Caco-2 (cell line): ENCODE measurements at regions not wholly inside any gene's neighbourhood (a gene's known extent, or its start where the extent isn't known, plus 50 kb on each side); places are given as distances from the start of the nearest gene placed in this dataset.

Experiments used
- BruUV-seq: library from RNA; stranded (reverse); fragments of 400-500 nt; replicated peaks from 2 replicates; lab custom pipeline; 2021; lab: Mats Ljungman, UMichigan
- CTCF ChIA-PET: fragments of 300-600 bp; sonication (Branson Sonifier 250); formaldehyde crosslinking; loops from one replicate; lab custom pipeline; 2022; ENCODE audit warnings: antibody characterized with exemption; lab: Charles Lee
- POLR2A ChIA-PET: fragments of 300-600 bp; sonication (Branson Sonifier 250); formaldehyde crosslinking; loops from one replicate; lab custom pipeline; 2022; ENCODE audit warnings: antibody characterized with exemption; lab: Charles Lee
- DNase-seq, 2 experiments: peaks; one replicate each; pipeline versions ENCODE4 v3.0.0 to v3.0.0-alpha.2; 2020 to 2022
- H3K27me3 ChIP-seq: replicated peaks from 2 replicates; pipeline ENCODE4 v1.6.0; 2011; ENCODE audit warnings: low read length; ENCODE audit not compliant: control insufficient read depth, insufficient read depth
- H3K36me3 ChIP-seq: 2 replicates; pipeline ENCODE4 v1.5.1; 2011; ENCODE audit warnings: low read length; ENCODE audit not compliant: control insufficient read depth, insufficient read depth
- H3K4me1 ChIP-seq: fragments of 250-450 bp; sonication (Bioruptor Pico); 2 replicates; pipeline ENCODE4 v1.5.1; 2020; ENCODE audit warnings: mild to moderate bottlenecking
- H3K4me3 ChIP-seq: 2 replicates; pipeline ENCODE4 v1.5.1; 2011; ENCODE audit warnings: low read depth, mild to moderate bottlenecking, control low read depth, low read length
- H3K9me3 ChIP-seq: fragments of 250-450 bp; sonication (Bioruptor Pico); 2 replicates; pipeline ENCODE4 v1.5.1; 2020; ENCODE audit warnings: mild to moderate bottlenecking, moderate library complexity
- H3K27ac Mint-ChIP-seq: one replicate; pipeline ENCODE4 v1.8.0; 2022; ENCODE audit warnings: mixed read lengths; ENCODE audit not compliant: unreplicated experiment
- H3K27me3 Mint-ChIP-seq: one replicate; pipeline ENCODE4 v1.8.0; 2022; ENCODE audit warnings: mixed read lengths; ENCODE audit not compliant: insufficient read depth, unreplicated experiment
- H3K36me3 Mint-ChIP-seq: one replicate; pipeline ENCODE4 v1.8.0; 2022; ENCODE audit warnings: mild to moderate bottlenecking, mixed read lengths; ENCODE audit not compliant: insufficient read depth, unreplicated experiment
- H3K4me1 Mint-ChIP-seq: one replicate; pipeline ENCODE4 v1.8.0; 2022; ENCODE audit warnings: low read depth, mixed read lengths; ENCODE audit not compliant: unreplicated experiment
- H3K4me3 Mint-ChIP-seq: one replicate; pipeline ENCODE4 v1.8.0; 2022; ENCODE audit warnings: mild to moderate bottlenecking, moderate library complexity, mixed read lengths; ENCODE audit not compliant: unreplicated experiment
- H3K9me3 Mint-ChIP-seq: one replicate; pipeline ENCODE4 v1.8.0; 2022; ENCODE audit warnings: mixed read lengths; ENCODE audit not compliant: unreplicated experiment
- intact Hi-C: fragments of 100-400 bp; cut with micrococcal nuclease; formaldehyde crosslinking; loops from one replicate; pipeline ENCODE4 v1.10.0; 2022; ENCODE audit not compliant: unreplicated experiment
- TF ChIP-seq, protein P1 (sequence below), 2 experiments: fragments of 200-600 bp in 1 of 2; IDR thresholded peaks; 1 replicate in 1 of 2; 2 replicates in 1 of 2; pipeline versions ENCODE4 v1.5.1 to v1.8.0; 2011 to 2022; ENCODE audit warnings: antibody characterized with exemption in 1 of 2, control low read depth in 1 of 2, inconsistent platforms in 1 of 2, low read depth in 1 of 2, low read length in 1 of 2, mild to moderate bottlenecking in 1 of 2, moderate library complexity in 1 of 2; ENCODE audit not compliant: insufficient read depth in 1 of 2, severe bottlenecking in 1 of 2, unreplicated experiment in 1 of 2

GRCh38 chr6:54665278-54665677, 181.3 kb upstream of the FAM83B start:
- no peak overlapping the region for H3K27ac Mint-ChIP-seq
- H3K4me1 ChIP-seq: no peaks in the 10 kb centered on the region
- peaks cover 9% of the 10 kb centered on the region; the same call in 1 of the 2 replicates for H3K9me3 ChIP-seq
- ChIA-PET POLR2A (no interaction called here), CTCF (no interaction called here)
- H3K27me3 Mint-ChIP-seq: no peaks in the 10 kb centered on the region
- intact Hi-C loops: no loop called here
- H3K36me3 ChIP-seq: no peaks in the 10 kb centered on the region
- no TSS peak for BruUV-seq
- H3K4me3 ChIP-seq: no peak overlapping the region
- peaks cover 7% of the 10 kb centered on the region for H3K9me3 Mint-ChIP-seq
- no peaks in the 10 kb centered on the region for H3K27me3 ChIP-seq
- TF ChIP-seq, protein P1, sequence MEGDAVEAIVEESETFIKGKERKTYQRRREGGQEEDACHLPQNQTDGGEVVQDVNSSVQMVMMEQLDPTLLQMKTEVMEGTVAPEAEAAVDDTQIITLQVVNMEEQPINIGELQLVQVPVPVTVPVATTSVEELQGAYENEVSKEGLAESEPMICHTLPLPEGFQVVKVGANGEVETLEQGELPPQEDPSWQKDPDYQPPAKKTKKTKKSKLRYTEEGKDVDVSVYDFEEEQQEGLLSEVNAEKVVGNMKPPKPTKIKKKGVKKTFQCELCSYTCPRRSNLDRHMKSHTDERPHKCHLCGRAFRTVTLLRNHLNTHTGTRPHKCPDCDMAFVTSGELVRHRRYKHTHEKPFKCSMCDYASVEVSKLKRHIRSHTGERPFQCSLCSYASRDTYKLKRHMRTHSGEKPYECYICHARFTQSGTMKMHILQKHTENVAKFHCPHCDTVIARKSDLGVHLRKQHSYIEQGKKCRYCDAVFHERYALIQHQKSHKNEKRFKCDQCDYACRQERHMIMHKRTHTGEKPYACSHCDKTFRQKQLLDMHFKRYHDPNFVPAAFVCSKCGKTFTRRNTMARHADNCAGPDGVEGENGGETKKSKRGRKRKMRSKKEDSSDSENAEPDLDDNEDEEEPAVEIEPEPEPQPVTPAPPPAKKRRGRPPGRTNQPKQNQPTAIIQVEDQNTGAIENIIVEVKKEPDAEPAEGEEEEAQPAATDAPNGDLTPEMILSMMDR (IDR thresholded peaks at IDR 0.05; ENCODE audit: insufficient read depth in 1 of 2, low read depth in 1 of 2, low read length in 1 of 2, severe bottlenecking in 1 of 2, unreplicated experiment in 1 of 2): no peak
- no peaks in the 10 kb centered on the region for H3K4me1 Mint-ChIP-seq
- no peaks in the 10 kb centered on the region for H3K36me3 Mint-ChIP-seq
- DNase-seq: no peak
- no peak overlapping the region for H3K4me3 Mint-ChIP-seq

DNA sequence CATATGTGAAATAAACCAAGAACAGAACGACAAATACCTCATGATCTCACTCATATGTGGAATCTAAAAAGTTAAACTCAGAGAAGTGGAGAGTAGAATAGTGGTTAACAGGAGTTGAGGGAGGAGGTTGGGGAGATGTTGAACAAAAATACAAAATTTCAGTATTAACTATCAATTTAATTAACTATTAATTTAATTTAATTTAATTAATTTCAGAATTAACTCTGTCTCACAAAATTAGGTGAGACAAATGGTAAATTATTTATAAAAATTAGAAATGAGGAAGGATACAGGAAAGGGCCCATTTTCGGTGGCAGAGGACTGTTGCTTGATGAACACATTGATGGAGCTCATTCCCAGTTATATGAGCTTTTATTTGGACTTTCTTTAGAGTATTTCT, 166.0 kb upstream of the FAM83B start:
- no peaks in the 10 kb centered on the region for H3K9me3 ChIP-seq
- no peak overlapping the region for H3K27ac Mint-ChIP-seq
- no TSS peak for BruUV-seq
- H3K36me3 ChIP-seq: no peaks in the 10 kb centered on the region
- ChIA-PET CTCF (no interaction called here), POLR2A (no interaction called here)
- no peak overlapping the region for H3K4me3 Mint-ChIP-seq
- TF ChIP-seq, protein P1 (IDR thresholded peaks at IDR 0.05; ENCODE audit: insufficient read depth in 1 of 2, low read depth in 1 of 2, low read length in 1 of 2, severe bottlenecking in 1 of 2, unreplicated experiment in 1 of 2): no peak
- no peaks in the 10 kb centered on the region for H3K4me1 Mint-ChIP-seq
- no peak overlapping the region for H3K4me3 ChIP-seq
- no peak for DNase-seq
- H3K27me3 Mint-ChIP-seq: no peaks in the 10 kb centered on the region
- no peaks in the 10 kb centered on the region for H3K9me3 Mint-ChIP-seq
- no peaks in the 10 kb centered on the region for H3K4me1 ChIP-seq
- intact Hi-C loops: no loop called here
- no peaks in the 10 kb centered on the region for H3K27me3 ChIP-seq
- H3K36me3 Mint-ChIP-seq: no peaks in the 10 kb centered on the region

- Histone ChIP-seq H3K9me3 (no peaks in the 10 kb centered on the region), H3K4me1 (no peaks in the 10 kb centered on the region), H3K4me3 (no peak overlapping the region), H3K27me3 (no peaks in the 10 kb centered on the region), H3K36me3 (no peaks in the 10 kb centered on the region)
- no peaks in the 10 kb centered on the region for H3K4me1 Mint-ChIP-seq
- intact Hi-C loops: no loop called here
- no TSS peak for BruUV-seq
- H3K9me3 Mint-ChIP-seq: no peaks in the 10 kb centered on the region
- H3K4me3 Mint-ChIP-seq: no peak overlapping the region
- no peaks in the 10 kb centered on the region for H3K27me3 Mint-ChIP-seq
- H3K27ac Mint-ChIP-seq: no peak overlapping the region
- DNase-seq: no peak
- TF ChIP-seq, protein P1 (IDR thresholded peaks at IDR 0.05; ENCODE audit: insufficient read depth in 1 of 2, low read depth in 1 of 2, low read length in 1 of 2, severe bottlenecking in 1 of 2, unreplicated experiment in 1 of 2): no peak
- POLR2A ChIA-PET: no interaction called here
- CTCF ChIA-PET: no interaction called here
- no peaks in the 10 kb centered on the region for H3K36me3 Mint-ChIP-seq
Measured at GRCh38 chr6:54681267-54681666, 165.3 kb upstream of the FAM83B start.
